PFSK-1 (cell line): ENCODE measurements at regions not wholly inside any gene's neighbourhood (a gene's known extent, or its start where the extent isn't known, plus 50 kb on each side); places are given as distances from the start of the nearest gene placed in this dataset.

Source experiments
- POLR2AphosphoS5 ChIP-seq: IDR thresholded peaks from 2 replicates; pipeline ENCODE4 v1.6.1; 2012; ENCODE audit warnings: low read depth, mild to moderate bottlenecking, control low read depth, low read length, moderate library complexity
- TAF1 ChIP-seq: IDR thresholded peaks from 2 replicates; pipeline ENCODE4 v1.6.1; 2012; ENCODE audit warnings: low read length, control low read depth, borderline replicate concordance; ENCODE audit not compliant: insufficient read depth
- TF ChIP-seq, protein P1 (sequence below), 2 experiments: IDR thresholded peaks; 2 replicates each; pipeline versions ENCODE4 v1.6.1 to v1.8.0; 2011 to 2012; ENCODE audit warnings: low read depth in 2 of 2, low read length in 2 of 2, control low read depth in 1 of 2, inconsistent platforms in 1 of 2, mild to moderate bottlenecking in 1 of 2, moderate library complexity in 1 of 2; ENCODE audit not compliant: insufficient read depth in 1 of 2

DNA sequence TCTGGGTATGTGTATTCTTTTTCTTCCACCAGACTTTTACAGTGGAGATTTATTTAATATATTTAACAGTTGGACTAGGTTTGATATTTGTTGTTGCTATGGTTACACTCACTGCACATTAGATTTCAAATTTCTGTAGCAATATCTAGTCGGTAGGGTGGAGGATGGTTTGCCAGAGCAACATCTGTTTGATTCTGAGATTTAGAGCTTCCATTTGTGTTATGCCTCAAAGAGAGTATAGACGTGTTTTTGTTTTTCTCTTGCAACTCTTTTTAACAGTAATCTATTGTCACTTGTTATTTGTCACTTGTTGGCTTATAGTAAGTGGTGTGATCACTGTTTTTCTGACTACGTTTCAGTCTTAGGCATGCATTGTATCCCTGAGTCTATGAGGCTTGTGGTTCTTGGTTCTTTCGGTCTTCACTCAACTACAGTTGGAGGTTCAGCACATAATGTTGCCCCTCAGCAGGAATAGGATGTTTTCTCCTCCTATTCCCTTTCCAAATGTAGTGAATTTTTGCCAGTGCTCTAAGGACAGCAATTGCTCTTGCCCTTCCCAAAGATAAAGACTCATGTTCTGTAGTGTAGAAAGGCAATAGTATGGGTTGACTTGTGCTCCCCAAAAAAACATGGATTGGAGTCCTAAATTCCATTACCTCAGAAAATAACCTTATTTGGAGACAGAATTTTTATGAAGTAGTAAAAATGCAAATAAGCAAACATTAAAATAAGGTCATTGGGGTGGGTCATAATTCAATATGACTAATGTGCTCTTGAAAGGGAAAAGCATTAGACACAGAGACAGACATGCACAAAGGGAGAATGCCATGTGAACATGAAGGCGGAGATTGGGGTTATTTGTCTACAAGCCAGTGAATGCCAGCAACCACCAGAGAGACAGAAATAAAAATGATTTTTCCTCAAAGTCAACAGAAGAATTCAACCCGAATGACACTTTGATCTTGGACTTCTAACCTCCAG is 692.1 kb downstream of the DIPK2A start:
- TF ChIP-seq POLR2AphosphoS5: no peak
- no peak for TF ChIP-seq TAF1
- TF ChIP-seq, protein P1, sequence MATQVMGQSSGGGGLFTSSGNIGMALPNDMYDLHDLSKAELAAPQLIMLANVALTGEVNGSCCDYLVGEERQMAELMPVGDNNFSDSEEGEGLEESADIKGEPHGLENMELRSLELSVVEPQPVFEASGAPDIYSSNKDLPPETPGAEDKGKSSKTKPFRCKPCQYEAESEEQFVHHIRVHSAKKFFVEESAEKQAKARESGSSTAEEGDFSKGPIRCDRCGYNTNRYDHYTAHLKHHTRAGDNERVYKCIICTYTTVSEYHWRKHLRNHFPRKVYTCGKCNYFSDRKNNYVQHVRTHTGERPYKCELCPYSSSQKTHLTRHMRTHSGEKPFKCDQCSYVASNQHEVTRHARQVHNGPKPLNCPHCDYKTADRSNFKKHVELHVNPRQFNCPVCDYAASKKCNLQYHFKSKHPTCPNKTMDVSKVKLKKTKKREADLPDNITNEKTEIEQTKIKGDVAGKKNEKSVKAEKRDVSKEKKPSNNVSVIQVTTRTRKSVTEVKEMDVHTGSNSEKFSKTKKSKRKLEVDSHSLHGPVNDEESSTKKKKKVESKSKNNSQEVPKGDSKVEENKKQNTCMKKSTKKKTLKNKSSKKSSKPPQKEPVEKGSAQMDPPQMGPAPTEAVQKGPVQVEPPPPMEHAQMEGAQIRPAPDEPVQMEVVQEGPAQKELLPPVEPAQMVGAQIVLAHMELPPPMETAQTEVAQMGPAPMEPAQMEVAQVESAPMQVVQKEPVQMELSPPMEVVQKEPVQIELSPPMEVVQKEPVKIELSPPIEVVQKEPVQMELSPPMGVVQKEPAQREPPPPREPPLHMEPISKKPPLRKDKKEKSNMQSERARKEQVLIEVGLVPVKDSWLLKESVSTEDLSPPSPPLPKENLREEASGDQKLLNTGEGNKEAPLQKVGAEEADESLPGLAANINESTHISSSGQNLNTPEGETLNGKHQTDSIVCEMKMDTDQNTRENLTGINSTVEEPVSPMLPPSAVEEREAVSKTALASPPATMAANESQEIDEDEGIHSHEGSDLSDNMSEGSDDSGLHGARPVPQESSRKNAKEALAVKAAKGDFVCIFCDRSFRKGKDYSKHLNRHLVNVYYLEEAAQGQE (IDR thresholded peaks at IDR 0.05; ENCODE audit: insufficient read depth in 1 of 2, low read depth in 2 of 2, low read length in 2 of 2): no peak
